WTC11 (cell line): ENCODE measurements at regions not wholly inside any gene's neighbourhood (a gene's known extent, or its start where the extent isn't known, plus 50 kb on each side); places are given as distances from the start of the nearest gene placed in this dataset.

Experiments used
- ATAC-seq: fragments of 200-7000 bp; cut with Tn5 transposase; 2 replicates; pipeline ENCODE4 v1.10.0; 2021; ENCODE audit warnings: mild to moderate bottlenecking, moderate library complexity
- CTCF ChIA-PET: fragments of 300-600 bp; sonication (Branson Sonifier 250); formaldehyde crosslinking; loops from one replicate; lab custom pipeline; 2021; ENCODE audit warnings: antibody characterized with exemption; lab: Charles Lee
- POLR2A ChIA-PET: fragments of 350-600 bp; sonication (Branson Sonifier 250); formaldehyde crosslinking; loops from one replicate; lab custom pipeline; 2021; ENCODE audit warnings: antibody characterized with exemption; lab: Charles Lee
- DNase-seq: peaks from one replicate; pipeline ENCODE4 v3.0.0; 2021; ENCODE audit warnings: low spot score
- H3K27ac Mint-ChIP-seq: 2 replicates; pipeline ENCODE4 v1.8.0; 2021; ENCODE audit warnings: mixed read lengths
- H3K27me3 Mint-ChIP-seq: 2 replicates; pipeline ENCODE4 v1.8.0; 2021; ENCODE audit warnings: low read depth, mild to moderate bottlenecking, moderate library complexity, mixed read lengths
- H3K36me3 Mint-ChIP-seq: 2 replicates; pipeline ENCODE4 v1.8.0; 2021; ENCODE audit warnings: mixed read lengths
- H3K4me1 Mint-ChIP-seq: 2 replicates; pipeline ENCODE4 v1.8.0; 2022; ENCODE audit warnings: mixed read lengths
- H3K4me3 Mint-ChIP-seq: 2 replicates; pipeline ENCODE4 v1.8.0; 2021; ENCODE audit warnings: mild to moderate bottlenecking, moderate library complexity, mixed read lengths
- H3K9me3 Mint-ChIP-seq: 2 replicates; pipeline ENCODE4 v1.8.0; 2021; ENCODE audit warnings: mixed read lengths
- CREB1 ChIP-seq: sonication (generic); formaldehyde crosslinking; IDR thresholded peaks from 2 replicates; pipeline ENCODE4 v1.8.0; 2023; ENCODE audit warnings: mild to moderate bottlenecking, missing genetic modification reagents
- EMX1 ChIP-seq: fragments of 250-450 bp; sonication (Bioruptor Pico); IDR thresholded peaks from 2 replicates; pipeline ENCODE4 v1.8.0; 2021; ENCODE audit warnings: mild to moderate bottlenecking
- ESRRA ChIP-seq: sonication (generic); formaldehyde crosslinking; IDR thresholded peaks from 2 replicates; pipeline ENCODE4 v1.8.1; 2022; ENCODE audit warnings: mild to moderate bottlenecking, missing genetic modification reagents, borderline replicate concordance
- FOXJ3 ChIP-seq: sonication (generic); formaldehyde crosslinking; IDR thresholded peaks from 2 replicates; pipeline ENCODE4 v1.9.0; 2021; ENCODE audit warnings: missing genetic modification reagents, mild to moderate bottlenecking, borderline replicate concordance
- FOXK1 ChIP-seq: sonication (generic); formaldehyde crosslinking; IDR thresholded peaks from 2 replicates; pipeline ENCODE4 v1.8.0; 2022; ENCODE audit warnings: mild to moderate bottlenecking, moderate library complexity, missing genetic modification reagents
- GRHL2 ChIP-seq: fragments of 250-450 bp; sonication (Bioruptor Pico); IDR thresholded peaks from 2 replicates; pipeline ENCODE4 v1.8.0; 2022; ENCODE audit warnings: mild to moderate bottlenecking, moderate library complexity; ENCODE audit not compliant: insufficient replicate concordance, severe bottlenecking
- HMGA2 ChIP-seq: fragments of 250-450 bp; sonication (Bioruptor Pico); IDR thresholded peaks from 2 replicates; pipeline ENCODE4 v1.4.0; 2021; ENCODE audit warnings: mild to moderate bottlenecking, moderate library complexity
- HMGXB4 ChIP-seq: sonication (generic); formaldehyde crosslinking; IDR thresholded peaks from 2 replicates; pipeline ENCODE4 v1.8.1; 2023; ENCODE audit warnings: mild to moderate bottlenecking, moderate library complexity, missing genetic modification reagents
- JAZF1 ChIP-seq: fragments of 250-450 bp; sonication (Bioruptor Pico); IDR thresholded peaks from 2 replicates; pipeline ENCODE4 v1.9.0; 2021; ENCODE audit warnings: moderate library complexity, mild to moderate bottlenecking, inconsistent platforms
- JUN ChIP-seq: sonication (generic); formaldehyde crosslinking; IDR thresholded peaks from 2 replicates; pipeline ENCODE4 v1.8.0; 2023; ENCODE audit warnings: mild to moderate bottlenecking, missing genetic modification reagents
- NFE2L1 ChIP-seq: sonication (generic); formaldehyde crosslinking; IDR thresholded peaks from 2 replicates; pipeline ENCODE4 v1.8.1; 2023; ENCODE audit warnings: missing genetic modification reagents
- ZBTB43 ChIP-seq: sonication (generic); formaldehyde crosslinking; IDR thresholded peaks from 2 replicates; pipeline ENCODE4 v1.8.1; 2023; ENCODE audit warnings: mild to moderate bottlenecking, missing genetic modification reagents
- ZNF232 ChIP-seq: sonication (generic); formaldehyde crosslinking; IDR thresholded peaks from 2 replicates; pipeline ENCODE4 v1.8.0; 2022; ENCODE audit warnings: mild to moderate bottlenecking, missing genetic modification reagents
- ZNF281 ChIP-seq: sonication (generic); formaldehyde crosslinking; IDR thresholded peaks from 2 replicates; pipeline ENCODE4 v1.8.0; 2023; ENCODE audit warnings: mild to moderate bottlenecking, missing genetic modification reagents
- ZNF416 ChIP-seq: fragments of 250-450 bp; sonication (Bioruptor Pico); IDR thresholded peaks from 2 replicates; pipeline ENCODE4 v1.9.0; 2021; ENCODE audit warnings: mild to moderate bottlenecking, inconsistent platforms
- ZNF671 ChIP-seq: fragments of 250-450 bp; sonication (Bioruptor Pico); IDR thresholded peaks from 2 replicates; pipeline ENCODE4 v1.8.0; 2021; ENCODE audit warnings: mild to moderate bottlenecking
- ZSCAN18 ChIP-seq: fragments of 250-450 bp; sonication (Bioruptor Pico); IDR thresholded peaks from 2 replicates; pipeline ENCODE4 v2.1.2; 2022; ENCODE audit warnings: mild to moderate bottlenecking, moderate library complexity
- TF ChIP-seq, protein P1 (sequence below): sonication (generic); formaldehyde crosslinking; IDR thresholded peaks from 2 replicates; pipeline ENCODE4 v1.8.1; 2022; ENCODE audit warnings: mild to moderate bottlenecking, moderate library complexity, missing genetic modification reagents
- TF ChIP-seq, protein P2 (sequence below): fragments of 250-450 bp; sonication (Bioruptor Pico); conservative IDR thresholded peaks from 2 replicates; pipeline ENCODE4 v1.9.0; 2021; ENCODE audit warnings: mild to moderate bottlenecking
- TF ChIP-seq, protein P3 (sequence below): sonication (generic); formaldehyde crosslinking; IDR thresholded peaks from 2 replicates; pipeline ENCODE4 v1.8.1; 2023; ENCODE audit warnings: mild to moderate bottlenecking, missing genetic modification reagents
- TF ChIP-seq, protein P4 (sequence below): sonication (generic); formaldehyde crosslinking; IDR thresholded peaks from 2 replicates; pipeline ENCODE4 v1.8.0; 2023; ENCODE audit warnings: missing genetic modification reagents, mild to moderate bottlenecking, borderline replicate concordance

DNA sequence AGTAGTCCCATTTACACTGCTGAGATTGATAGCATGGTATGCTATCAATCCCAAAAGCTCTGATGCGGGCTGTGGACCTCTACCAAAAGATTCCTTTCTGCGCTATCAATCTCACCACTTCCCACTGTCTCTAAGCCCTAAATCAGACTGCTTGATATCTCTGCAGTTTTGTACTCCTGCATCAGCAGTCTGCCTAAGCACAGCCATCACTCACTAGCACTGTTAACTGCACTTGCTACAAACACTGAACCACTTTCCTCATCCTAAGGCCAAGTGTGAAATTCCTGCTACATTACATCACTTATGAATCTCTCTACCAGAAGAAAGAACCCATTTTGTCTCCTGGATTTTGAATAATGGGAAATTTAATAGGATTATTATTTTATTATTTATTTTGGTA is 237.0 kb downstream of the HNMT start (continued):
- no peak for TF ChIP-seq ZNF416
- TF ChIP-seq, protein P1, sequence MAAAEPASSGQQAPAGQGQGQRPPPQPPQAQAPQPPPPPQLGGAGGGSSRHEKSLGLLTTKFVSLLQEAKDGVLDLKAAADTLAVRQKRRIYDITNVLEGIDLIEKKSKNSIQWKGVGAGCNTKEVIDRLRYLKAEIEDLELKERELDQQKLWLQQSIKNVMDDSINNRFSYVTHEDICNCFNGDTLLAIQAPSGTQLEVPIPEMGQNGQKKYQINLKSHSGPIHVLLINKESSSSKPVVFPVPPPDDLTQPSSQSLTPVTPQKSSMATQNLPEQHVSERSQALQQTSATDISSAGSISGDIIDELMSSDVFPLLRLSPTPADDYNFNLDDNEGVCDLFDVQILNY, result no peak
- no peak for TF ChIP-seq EMX1 (CRISPR knock-in tag)
- no peak for TF ChIP-seq NFE2L1 (CRISPR knock-in tag)
- TF ChIP-seq, all 79 proteins: peak for 0

DNA sequence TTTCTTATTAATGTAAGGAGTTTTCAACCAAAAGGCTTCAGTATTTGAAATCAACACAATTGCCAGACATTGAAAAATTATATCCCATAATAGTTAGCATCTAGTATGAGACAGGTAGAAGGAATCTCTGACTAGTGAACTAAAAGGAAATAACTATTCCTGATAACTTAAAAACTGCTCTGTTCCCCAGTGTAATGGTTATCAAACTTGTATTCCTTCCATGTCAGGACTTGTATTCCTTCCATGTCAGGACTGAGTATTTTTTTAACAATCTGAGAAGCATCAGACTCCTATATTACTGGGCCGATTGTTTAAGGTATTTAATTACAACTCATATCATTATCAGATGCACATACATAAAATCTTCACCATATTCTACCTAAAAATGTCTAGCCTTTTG is 238.5 kb downstream of the HNMT start:
- Mint-ChIP-seq H3K36me3 (peaks cover 15% of the 10 kb centered on the region), H3K4me1 (peaks cover 12% of the 10 kb centered on the region), H3K27me3 (no peaks in the 10 kb centered on the region), H3K4me3 (no peak overlapping the region), H3K27ac (no peak overlapping the region), H3K9me3 (peaks cover 28% of the 10 kb centered on the region)
- CTCF ChIA-PET, result no interaction called here
- POLR2A ChIA-PET, result no interaction called here
- DNase-seq, result no peak
- ATAC-seq, result no peak
- TF ChIP-seq, protein P2, sequence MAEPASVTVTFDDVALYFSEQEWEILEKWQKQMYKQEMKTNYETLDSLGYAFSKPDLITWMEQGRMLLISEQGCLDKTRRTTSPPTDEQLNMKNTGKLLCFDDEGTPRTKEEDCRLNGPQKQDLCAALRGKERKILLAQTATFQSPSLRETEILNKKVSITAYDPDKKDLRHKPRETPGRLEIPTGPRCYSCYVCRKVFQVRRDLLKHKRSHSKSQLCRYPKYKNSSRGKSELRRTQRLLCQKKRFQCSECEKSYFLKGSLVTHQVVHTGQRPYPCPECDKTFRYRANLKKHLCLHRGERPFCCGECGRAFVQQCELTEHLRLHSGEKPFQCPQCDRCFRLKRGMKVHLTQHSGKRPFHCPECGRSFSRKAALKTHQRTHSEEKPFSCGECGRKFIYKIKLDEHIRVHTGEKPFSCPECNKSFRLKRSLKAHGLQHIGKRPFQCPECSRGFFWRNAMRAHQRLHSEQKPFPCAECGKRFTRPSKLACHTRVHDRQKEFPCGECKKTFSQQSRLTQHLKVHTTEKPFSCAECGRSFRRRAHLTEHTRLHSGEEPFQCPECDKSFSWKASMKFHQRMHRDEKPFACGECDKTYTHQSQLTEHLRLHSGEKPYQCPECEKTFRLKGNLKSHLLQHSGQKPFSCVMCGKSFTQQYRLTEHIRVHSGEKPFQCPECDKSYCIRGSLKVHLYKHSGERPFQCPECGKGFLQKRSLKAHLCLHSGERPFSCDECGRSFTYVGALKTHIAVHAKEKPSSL (CRISPR knock-in tag), result no peak
- TF ChIP-seq ZBTB43 (CRISPR knock-in tag) (no peak), HMGA2 (no peak), HMGXB4 (CRISPR knock-in tag) (no peak), ESRRA (no peak), EMX1 (CRISPR knock-in tag) (no peak), FOXJ3 (CRISPR knock-in tag) (no peak), GRHL2 (CRISPR knock-in tag) (no peak), JAZF1 (CRISPR knock-in tag) (no peak), ZSCAN18 (no peak), CREB1 (CRISPR knock-in tag) (no peak), ZNF671 (CRISPR knock-in tag) (no peak), ZNF281 (no peak), FOXK1 (CRISPR knock-in tag) (no peak), ZNF232 (CRISPR knock-in tag) (no peak), JUN (CRISPR knock-in tag) (no peak)
- TF ChIP-seq, protein P3, sequence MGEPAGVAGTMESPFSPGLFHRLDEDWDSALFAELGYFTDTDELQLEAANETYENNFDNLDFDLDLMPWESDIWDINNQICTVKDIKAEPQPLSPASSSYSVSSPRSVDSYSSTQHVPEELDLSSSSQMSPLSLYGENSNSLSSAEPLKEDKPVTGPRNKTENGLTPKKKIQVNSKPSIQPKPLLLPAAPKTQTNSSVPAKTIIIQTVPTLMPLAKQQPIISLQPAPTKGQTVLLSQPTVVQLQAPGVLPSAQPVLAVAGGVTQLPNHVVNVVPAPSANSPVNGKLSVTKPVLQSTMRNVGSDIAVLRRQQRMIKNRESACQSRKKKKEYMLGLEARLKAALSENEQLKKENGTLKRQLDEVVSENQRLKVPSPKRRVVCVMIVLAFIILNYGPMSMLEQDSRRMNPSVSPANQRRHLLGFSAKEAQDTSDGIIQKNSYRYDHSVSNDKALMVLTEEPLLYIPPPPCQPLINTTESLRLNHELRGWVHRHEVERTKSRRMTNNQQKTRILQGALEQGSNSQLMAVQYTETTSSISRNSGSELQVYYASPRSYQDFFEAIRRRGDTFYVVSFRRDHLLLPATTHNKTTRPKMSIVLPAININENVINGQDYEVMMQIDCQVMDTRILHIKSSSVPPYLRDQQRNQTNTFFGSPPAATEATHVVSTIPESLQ (CRISPR knock-in tag), result no peak
- TF ChIP-seq, protein P4, sequence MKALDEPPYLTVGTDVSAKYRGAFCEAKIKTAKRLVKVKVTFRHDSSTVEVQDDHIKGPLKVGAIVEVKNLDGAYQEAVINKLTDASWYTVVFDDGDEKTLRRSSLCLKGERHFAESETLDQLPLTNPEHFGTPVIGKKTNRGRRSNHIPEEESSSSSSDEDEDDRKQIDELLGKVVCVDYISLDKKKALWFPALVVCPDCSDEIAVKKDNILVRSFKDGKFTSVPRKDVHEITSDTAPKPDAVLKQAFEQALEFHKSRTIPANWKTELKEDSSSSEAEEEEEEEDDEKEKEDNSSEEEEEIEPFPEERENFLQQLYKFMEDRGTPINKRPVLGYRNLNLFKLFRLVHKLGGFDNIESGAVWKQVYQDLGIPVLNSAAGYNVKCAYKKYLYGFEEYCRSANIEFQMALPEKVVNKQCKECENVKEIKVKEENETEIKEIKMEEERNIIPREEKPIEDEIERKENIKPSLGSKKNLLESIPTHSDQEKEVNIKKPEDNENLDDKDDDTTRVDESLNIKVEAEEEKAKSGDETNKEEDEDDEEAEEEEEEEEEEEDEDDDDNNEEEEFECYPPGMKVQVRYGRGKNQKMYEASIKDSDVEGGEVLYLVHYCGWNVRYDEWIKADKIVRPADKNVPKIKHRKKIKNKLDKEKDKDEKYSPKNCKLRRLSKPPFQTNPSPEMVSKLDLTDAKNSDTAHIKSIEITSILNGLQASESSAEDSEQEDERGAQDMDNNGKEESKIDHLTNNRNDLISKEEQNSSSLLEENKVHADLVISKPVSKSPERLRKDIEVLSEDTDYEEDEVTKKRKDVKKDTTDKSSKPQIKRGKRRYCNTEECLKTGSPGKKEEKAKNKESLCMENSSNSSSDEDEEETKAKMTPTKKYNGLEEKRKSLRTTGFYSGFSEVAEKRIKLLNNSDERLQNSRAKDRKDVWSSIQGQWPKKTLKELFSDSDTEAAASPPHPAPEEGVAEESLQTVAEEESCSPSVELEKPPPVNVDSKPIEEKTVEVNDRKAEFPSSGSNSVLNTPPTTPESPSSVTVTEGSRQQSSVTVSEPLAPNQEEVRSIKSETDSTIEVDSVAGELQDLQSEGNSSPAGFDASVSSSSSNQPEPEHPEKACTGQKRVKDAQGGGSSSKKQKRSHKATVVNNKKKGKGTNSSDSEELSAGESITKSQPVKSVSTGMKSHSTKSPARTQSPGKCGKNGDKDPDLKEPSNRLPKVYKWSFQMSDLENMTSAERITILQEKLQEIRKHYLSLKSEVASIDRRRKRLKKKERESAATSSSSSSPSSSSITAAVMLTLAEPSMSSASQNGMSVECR (CRISPR knock-in tag), result no peak
